GM18951 (cell line): ENCODE measurements at regions not wholly inside any gene's neighbourhood (a gene's known extent, or its start where the extent isn't known, plus 50 kb on each side); places are given as distances from the start of the nearest gene placed in this dataset.
"Not testable (repeated sequence)": the region's sequence is repeated elsewhere in the genome, so short reads cannot be mapped to it uniquely, and the experiment has no call there.

Experiments used
- POLR2A ChIP-seq: IDR thresholded peaks from 4 replicates; pipeline ENCODE4 v1.6.1; 2011; ENCODE audit warnings: mild to moderate bottlenecking; ENCODE audit not compliant: insufficient read length, insufficient read depth; ENCODE audit errors: extremely low read depth
- in situ Hi-C: fragments of 300-500 bp; cut with MboI; formaldehyde crosslinking; loops from one replicate; pipeline ENCODE4 v1.12.0; 2022; ENCODE audit warnings: low sequenced_read_pairs, mixed read lengths, inconsistent platforms; ENCODE audit not compliant: unreplicated experiment

DNA sequence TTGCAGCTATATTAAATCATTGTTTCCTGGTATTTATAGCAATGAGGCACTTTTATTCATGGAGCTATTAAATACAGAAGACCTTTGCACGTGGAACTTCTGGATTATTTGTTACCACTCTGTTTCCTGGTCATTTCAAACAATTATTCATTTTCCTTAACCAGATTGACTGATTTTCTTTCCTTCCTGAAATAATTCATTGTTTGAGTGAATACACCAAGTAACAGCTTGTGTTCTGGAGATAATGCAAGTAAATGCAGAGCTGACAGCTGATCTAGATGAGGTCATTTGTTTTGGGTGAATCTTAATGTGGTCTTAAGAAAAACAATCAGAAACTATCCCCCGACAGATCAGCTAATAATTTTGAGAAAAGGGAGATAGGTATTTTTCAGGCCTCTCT, 497.7 kb downstream of the KIF20B start:
- in situ Hi-C loops = no loop called here
- no peak for TF ChIP-seq POLR2A

DNA sequence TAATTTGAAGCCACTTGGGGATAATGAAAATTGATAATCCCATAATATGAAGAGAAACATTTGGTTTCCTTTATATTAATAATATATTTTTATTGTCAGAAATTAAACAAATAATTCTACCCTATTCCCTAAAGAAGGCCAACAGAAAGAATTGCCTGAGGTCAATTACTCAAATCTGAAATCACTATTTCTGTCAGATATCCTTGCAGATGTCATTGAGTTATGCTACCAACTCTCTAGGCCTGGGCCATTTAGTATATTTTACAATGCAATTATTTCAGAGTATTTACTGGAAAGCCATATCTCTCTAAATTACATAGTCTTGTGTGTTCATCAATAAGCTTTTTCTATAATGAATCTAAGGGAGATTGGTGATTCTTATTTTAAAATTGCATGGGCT, 498.1 kb downstream of the KIF20B start:
- no peak for TF ChIP-seq POLR2A
- in situ Hi-C loops = no loop called here

DNA sequence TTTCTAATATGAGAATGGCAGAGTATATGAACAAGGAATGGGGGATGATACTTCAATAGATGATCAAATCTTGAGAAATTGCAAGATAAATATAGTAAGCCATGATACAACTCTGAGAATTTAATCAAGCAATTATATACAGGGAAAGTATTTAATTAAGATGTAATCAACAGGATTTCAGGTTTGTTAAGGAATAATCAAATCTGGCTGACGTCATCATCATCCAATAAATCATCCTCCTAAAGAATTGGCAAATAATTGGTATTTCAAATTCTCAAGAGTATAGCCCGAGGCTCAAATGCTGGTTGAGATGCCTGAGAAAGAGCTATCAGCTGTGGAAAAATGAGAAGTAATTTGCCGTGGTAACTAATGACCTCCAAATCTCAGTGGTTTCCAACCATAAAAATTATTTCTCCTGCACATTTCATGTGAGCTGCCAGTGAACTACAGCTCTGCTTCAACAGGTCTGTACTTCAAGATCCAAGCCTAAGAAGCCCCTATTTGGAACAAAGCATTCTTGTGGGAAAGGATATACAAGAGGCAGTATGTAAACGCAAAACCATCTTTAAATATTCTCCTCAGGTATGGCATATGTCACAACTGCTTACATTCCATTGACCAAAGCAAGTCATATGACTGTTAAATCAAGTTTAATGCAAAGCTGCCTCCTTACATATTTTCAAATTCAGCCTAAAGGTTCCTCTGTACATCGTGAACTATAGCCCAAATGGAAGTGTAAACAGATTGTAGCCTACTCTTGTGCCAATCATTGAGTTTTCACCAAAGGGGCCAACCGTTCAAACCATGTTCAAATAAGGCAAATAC, 503.0 kb downstream of the KIF20B start:
- in situ Hi-C loops = no loop called here
- no peak for TF ChIP-seq POLR2A

DNA sequence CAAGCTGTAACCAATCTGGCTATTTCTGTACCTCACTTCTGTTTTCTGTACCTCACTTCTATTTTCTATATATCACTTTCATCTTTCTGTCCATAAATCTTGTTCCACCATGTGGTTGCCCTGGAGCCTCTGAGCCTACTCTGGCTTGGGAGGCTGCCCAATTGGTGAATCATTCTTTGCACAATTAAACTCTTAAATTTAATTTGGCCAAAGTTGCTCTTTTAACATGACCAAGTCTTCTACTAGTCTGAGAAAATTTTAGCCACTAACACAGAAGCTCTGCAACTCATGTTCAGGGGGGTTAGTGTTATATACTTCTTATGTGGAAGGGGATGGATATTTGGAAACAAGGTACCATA, 503.5 kb downstream of the KIF20B start:
- in situ Hi-C loops = no loop called here

DNA sequence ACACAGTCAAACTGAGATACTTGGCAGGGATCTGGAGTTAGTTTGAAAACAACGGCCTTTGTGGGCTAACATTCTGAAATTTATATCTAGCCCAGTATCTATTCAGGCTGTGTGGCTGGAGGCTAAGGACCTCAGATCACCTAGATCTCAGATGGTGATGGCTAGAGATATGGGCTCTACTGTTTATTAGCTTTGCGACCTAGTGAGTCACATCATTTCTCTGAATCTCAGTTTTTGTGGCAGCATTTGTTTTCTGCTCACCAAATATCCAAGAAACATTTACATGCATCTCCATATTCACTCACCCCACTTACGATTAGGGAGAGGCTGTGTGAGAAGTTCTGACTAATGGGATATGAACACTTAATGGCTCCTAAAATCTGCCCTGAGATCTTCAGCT, 503.9 kb downstream of the KIF20B start:
- in situ Hi-C loops = no loop called here
- TF ChIP-seq POLR2A = no peak

More for the DNA sequence above, 503.5 kb downstream of the KIF20B start:
- no peak for TF ChIP-seq POLR2A

DNA sequence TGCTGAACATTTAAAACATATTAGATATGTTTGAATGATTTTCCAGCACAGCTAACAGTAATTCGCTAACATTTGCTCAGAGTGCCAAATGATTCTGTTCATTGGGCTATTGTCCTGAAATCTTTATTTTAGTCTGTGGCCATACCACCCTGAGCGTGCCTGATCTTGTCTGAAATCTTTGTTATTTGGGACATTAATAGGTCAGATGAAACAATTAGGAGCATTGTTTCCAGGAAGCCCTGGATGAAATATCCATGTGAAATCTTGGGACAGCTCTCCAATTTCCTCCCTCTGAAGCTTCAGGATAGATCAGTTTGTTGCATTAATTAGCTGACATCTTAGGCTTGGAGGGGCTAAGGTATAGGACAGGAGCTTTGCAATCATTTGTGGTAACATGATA, 512.0 kb downstream of the KIF20B start:
- in situ Hi-C loops = no loop called here
- no peak for TF ChIP-seq POLR2A

DNA sequence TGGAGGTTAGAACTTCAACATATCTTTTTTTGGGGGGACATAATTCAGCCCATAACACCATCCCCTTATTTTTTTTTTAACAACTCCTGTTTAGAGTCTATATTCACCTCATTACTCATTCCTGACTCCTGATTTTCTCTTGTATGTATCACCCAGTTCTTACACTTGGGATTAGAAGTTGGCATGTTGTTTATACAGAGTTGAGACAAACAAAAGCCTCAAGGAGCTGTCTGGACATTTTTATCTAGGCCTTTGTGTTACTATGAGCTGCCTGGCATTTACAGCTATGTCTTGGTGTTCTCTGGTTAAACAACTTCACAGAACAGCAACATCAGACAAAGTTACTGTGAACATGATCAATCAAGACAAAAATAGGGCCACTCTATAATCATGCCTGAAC, 517.5 kb downstream of the KIF20B start:
- no peak for TF ChIP-seq POLR2A
- in situ Hi-C loops = no loop called here

DNA sequence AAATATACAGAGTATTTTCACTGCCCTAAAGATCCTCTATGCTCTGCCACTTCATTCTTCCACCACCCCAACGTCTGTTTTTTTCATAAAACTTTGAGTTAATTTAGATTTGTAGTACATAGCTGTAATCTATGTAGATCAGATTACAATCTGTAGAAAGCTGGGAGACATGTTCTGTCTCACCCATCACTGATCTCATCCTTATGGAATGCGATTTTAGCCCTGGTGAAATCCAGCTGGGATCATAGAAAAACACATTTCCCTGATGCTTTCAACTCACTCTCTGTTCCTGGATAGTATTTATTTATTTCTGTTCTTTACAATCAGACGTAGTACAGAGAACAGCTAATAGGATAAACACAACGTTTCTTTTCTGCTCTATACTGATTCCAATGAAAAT, 521.0 kb downstream of the KIF20B start:
- in situ Hi-C loops = no loop called here
- no peak for TF ChIP-seq POLR2A

DNA sequence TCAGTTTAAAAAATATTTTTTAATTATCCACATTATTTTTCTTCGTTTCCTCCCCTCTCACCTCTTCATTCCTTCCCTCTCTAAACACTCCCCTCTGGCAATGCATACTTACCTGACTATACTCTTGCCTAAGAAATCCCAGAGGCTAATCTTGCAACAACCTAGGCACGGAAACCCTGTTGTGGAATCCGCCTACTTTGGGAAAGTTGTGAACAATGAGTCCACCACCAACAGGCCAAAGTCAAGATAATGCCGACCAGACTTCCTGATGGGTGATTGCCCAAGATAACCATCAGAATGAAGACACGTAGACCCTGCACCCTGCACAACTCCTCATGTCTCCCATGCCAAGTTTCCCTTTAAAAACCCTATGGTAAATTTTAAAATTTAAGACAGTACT, 521.5 kb downstream of the KIF20B start:
- TF ChIP-seq POLR2A = no peak
- in situ Hi-C loops = no loop called here

DNA sequence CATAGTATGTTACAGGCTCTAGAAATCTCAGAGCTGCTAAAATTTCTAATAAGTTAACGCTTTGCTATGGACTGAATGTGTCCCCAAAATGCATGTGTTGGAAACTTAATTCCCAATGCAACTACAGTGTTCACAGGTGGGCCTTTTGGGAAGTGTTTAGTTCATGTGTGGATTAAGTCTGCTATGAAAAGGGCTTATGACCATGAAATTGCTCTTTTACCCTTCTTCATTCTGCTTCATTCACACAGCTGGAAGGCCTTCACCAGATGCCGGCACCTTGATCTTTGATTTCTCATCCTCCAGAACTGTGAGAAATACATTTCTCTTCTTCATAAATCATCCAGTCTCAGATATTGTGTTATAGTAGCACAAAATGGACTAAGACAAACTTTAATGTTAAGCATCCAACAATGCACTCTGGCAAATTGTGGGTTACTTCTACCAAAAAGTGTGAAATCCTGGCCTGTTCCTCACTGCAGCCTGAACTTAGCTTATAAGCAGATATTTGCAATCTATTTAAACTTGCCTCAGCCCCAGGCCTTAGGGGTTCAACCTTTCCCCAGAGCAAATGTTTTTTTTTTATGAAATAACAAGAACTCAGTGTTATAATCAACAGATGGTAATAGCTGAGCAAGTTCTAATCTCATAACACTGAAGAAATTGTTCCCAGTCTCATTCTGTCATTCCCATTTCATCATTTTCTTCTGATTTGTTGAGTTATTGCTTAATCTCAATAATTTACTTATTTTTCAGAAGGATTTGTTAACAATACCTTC, 523.6 kb downstream of the KIF20B start:
- no peak for TF ChIP-seq POLR2A
- in situ Hi-C loops = no loop called here

DNA sequence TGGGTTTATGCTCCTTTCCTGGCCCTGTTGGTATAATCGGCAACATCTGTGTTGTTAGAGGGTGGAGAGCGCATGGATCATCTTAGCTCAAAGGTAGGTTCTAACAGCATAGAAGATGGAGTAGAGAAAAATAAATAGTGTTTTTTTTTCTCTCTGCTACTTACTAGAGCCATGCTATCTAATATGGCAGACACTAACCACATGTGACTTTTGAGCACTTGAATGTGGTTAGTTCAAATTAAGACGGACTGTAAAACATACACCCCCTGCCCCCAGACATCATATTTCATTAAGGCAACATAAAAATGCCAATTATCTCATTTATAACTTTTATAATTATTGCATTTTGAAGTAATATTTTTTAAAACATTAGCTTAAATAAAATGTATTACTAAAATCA, 525.1 kb downstream of the KIF20B start:
- in situ Hi-C loops = no loop called here
- TF ChIP-seq POLR2A = no peak

DNA sequence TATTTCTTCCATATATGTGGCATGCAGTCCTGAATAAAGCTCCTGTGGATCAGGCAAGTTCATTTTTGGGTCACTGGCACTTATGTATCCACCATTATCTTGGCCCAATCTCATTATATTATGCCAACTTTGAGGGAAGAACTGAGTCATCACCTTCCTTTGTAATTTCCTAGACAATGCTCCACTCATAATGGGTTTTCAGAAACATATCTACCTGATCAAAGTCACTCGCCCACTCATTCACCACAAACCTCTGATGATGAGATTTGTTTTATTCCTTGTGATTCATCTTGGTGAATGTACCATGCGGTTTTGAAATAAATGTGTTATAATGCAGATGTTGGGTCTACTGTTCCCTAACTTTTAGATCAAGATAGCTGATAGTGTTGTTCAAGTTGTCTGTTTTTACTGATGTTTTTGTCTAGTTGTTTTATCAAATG, 525.8 kb downstream of the KIF20B start:
- in situ Hi-C loops = no loop called here
- TF ChIP-seq POLR2A = no peak

DNA sequence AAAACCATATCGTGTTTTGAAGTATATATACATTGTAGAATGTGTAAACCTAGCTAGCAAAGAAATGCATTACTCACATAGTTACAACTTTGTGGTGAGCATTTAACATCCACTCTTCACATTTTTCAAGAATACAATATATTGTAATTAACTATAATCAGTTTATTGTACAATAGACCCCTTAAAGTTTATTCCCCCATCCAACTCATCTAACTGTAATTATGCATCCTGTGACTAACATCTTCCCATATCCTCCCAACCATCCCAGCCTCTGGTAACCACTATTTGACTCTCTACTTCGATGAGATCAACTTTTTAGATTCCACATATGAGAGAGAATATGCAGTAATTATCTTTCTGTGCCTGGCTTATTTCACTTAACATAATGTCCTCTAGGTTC, 526.4 kb downstream of the KIF20B start:
- no peak for TF ChIP-seq POLR2A
- in situ Hi-C loops = no loop called here

DNA sequence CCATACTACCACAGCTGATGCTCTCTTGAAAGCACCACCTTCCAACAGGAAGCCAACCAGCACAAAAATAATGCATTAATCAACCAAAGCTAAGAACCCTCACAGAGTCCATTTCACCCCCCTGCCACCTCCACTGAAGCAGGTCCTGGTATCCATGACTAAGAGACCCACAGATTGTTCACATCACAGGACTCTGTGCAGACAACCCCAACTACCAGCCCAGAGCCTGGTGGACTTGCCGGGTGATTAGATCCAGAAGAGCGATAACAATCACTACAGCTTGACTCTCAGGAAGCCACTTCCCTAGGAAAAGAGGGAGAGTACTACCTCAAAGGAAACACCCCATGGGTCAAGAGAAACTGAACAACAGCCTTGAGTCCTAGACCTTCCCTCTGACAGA, 528.1 kb downstream of the KIF20B start:
- TF ChIP-seq POLR2A = no peak

DNA sequence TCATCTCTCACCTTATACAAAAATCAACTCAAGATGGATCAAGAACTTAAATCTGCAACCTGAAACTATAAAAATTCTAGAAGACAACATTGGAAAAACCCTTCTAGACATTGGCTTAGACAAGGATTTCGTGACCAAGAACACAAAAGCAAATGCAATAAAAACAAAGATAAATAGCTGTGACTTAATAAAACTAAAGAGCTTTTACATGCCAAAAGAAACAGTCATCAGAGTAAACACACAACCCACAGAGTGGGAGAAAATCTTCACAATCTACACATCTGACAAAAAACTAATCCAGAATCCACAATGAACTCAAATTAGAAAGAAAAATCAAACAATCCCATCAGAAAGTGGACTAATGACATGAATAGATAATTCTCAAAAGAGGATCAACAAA, 532.4 kb downstream of the KIF20B start:
- in situ Hi-C loops = not testable (repeated sequence)

More for the DNA sequence above, 528.1 kb downstream of the KIF20B start:
- in situ Hi-C loops = no loop called here
